NB4 (cell line): ENCODE measurements at regions not wholly inside any gene's neighbourhood (a gene's known extent, or its start where the extent isn't known, plus 50 kb on each side); places are given as distances from the start of the nearest gene placed in this dataset.

Experiments
- DNase-seq: peaks from one replicate; pipeline ENCODE4 v3.0.0; 2010; ENCODE audit warnings: low read depth
- H3K4me3 ChIP-seq: one replicate; pipeline ENCODE4 v1.5.1; 2011; ENCODE audit warnings: mild to moderate bottlenecking, low read depth, low read length, moderate library complexity
- CTCF ChIP-seq: IDR thresholded peaks from one replicate; pipeline ENCODE4 v1.5.1; 2012; ENCODE audit warnings: low read depth, low read length
- MAX ChIP-seq: IDR thresholded peaks from 2 replicates; pipeline ENCODE4 v1.6.1; 2011; ENCODE audit warnings: low read depth, low read length
- MYC ChIP-seq: IDR thresholded peaks from 2 replicates; pipeline ENCODE4 v1.6.1; 2011; ENCODE audit warnings: low read depth, low read length
- POLR2A ChIP-seq: IDR thresholded peaks from 2 replicates; pipeline ENCODE4 v1.6.1; 2011; ENCODE audit warnings: mild to moderate bottlenecking; ENCODE audit not compliant: insufficient read length; ENCODE audit errors: extremely low read depth

DNA sequence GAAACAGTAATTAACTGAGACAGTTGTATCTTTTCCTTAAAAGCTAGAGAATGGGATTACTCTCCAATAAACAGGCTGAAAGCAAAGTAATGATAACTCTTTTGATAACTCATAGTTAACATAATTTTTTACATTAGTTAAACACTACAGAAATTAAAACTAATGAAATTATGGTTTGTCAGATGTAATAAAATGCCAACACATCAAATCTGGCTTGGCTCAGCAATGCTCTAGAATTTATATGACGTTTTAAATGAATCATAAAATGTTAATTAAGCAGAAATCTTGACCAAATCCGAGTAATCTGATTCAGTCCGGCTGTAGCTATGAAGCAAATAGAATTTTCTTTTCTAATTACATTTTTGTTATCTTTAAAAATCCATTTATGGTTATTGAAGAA lies 244.2 kb upstream of the NR3C2 start:
- TF ChIP-seq CTCF: no peak
- TF ChIP-seq MYC: no peak
- TF ChIP-seq MAX: no peak
- TF ChIP-seq POLR2A: no peak
- H3K4me3 ChIP-seq: no peak overlapping the region
- no peak for DNase-seq

DNA sequence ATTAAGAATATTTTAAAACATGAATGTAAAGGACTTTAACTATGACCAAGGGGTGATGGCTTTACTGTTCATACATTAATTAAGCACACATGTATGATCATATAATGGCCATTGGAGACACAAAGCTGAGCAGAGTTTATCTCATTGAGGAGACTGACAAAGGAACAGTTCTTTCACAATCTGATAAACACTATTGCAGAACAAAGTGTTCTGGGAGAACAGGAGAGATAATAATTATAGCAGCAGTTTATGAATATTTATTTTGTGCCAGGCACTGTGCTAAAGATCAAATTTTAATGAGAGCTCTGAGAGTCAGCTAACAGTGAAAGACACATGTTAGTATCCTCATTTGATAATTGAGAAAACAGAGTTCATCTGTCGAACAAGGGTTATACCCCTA lies 242.4 kb upstream of the NR3C2 start:
- TF ChIP-seq POLR2A: no peak
- TF ChIP-seq CTCF: no peak
- no peak for TF ChIP-seq MAX
- TF ChIP-seq MYC: no peak
- no peak for DNase-seq
- H3K4me3 ChIP-seq: no peak overlapping the region

DNA sequence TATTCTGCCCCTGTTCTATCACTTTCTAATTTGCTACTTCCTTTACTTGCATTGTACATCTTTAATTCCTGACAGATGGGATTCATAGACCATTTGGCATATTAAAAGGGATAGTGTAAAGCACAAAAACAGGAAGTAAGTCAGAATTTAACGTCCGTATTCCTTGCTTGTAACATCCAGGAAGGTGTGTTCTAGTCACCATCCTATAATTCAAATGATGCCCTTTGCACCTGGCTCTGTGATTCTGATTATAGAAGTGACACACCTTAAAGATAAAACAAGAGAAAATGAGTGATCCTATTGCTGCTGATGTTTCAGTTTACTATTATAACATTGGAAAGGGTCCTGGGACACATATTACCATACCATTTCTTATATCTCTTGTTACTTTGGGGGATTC lies 238.7 kb upstream of the NR3C2 start:
- no peak for DNase-seq
- H3K4me3 ChIP-seq: no peak overlapping the region
- TF ChIP-seq MAX (no peak), CTCF (no peak), POLR2A (no peak), MYC (no peak)

- no peak for DNase-seq
- TF ChIP-seq POLR2A (no peak), MYC (no peak), CTCF (no peak), MAX (no peak)
- H3K4me3 ChIP-seq: no peak overlapping the region
These were observed 234.1 kb upstream of the NR3C2 start for GRCh38 chr4:148676344-148676743.

- no peak overlapping the region for H3K4me3 ChIP-seq
- no peak for DNase-seq
- no peak for TF ChIP-seq MYC
- no peak for TF ChIP-seq MAX
- TF ChIP-seq CTCF: no peak
- no peak for TF ChIP-seq POLR2A
These were observed 232.7 kb upstream of the NR3C2 start for GRCh38 chr4:148674876-148675275.

GRCh38 chr4:148664636-148665035 lies 222.4 kb upstream of the NR3C2 start:
- no peak for TF ChIP-seq MYC

More at GRCh38 chr4:148664636-148665035, 222.4 kb upstream of the NR3C2 start:
- H3K4me3 ChIP-seq: no peak overlapping the region
- no peak for DNase-seq
